ENCODE measurements at regions not wholly inside any gene's neighbourhood (a gene's known extent, or its start where the extent isn't known, plus 50 kb on each side); places are given as distances from the start of the nearest gene placed in this dataset.

DNA sequence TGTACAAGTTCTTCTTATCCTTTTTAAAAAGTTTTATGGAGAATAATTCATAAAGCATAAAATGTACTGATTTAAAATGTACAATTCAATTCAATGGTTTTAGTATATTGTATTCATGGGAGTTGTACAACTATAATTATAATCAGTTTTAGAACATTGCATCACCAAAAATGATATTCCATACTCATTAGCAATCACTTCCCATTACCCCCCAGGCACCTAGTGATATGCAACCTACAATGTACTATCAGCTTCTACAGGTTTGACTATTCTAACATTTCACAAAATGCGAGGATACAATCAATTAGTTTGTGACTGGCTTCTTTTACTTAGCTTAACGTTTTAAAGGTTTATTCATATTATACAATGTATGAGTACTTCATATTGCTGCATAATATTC lies 49.9 kb upstream of the USP9Y start:
- TF ChIP-seq POLR2AphosphoS5 (IDR thresholded peaks at IDR 0.05) = no peak
- no peak for TF ChIP-seq POLR2A (IDR thresholded peaks at IDR 0.05)
